Caco-2 (cell line): ENCODE measurements at regions not wholly inside any gene's neighbourhood (a gene's known extent, or its start where the extent isn't known, plus 50 kb on each side); places are given as distances from the start of the nearest gene placed in this dataset.

Experiments
- BruUV-seq: library from RNA; stranded (reverse); fragments of 400-500 nt; replicated peaks from 2 replicates; lab custom pipeline; 2021; lab: Mats Ljungman, UMichigan
- CTCF ChIA-PET: fragments of 300-600 bp; sonication (Branson Sonifier 250); formaldehyde crosslinking; loops from one replicate; lab custom pipeline; 2022; ENCODE audit warnings: antibody characterized with exemption; lab: Charles Lee
- POLR2A ChIA-PET: fragments of 300-600 bp; sonication (Branson Sonifier 250); formaldehyde crosslinking; loops from one replicate; lab custom pipeline; 2022; ENCODE audit warnings: antibody characterized with exemption; lab: Charles Lee
- DNase-seq, 2 experiments: peaks; one replicate each; pipeline versions ENCODE4 v3.0.0 to v3.0.0-alpha.2; 2020 to 2022
- H3K27me3 ChIP-seq: replicated peaks from 2 replicates; pipeline ENCODE4 v1.6.0; 2011; ENCODE audit warnings: low read length; ENCODE audit not compliant: control insufficient read depth, insufficient read depth
- H3K36me3 ChIP-seq: 2 replicates; pipeline ENCODE4 v1.5.1; 2011; ENCODE audit warnings: low read length; ENCODE audit not compliant: control insufficient read depth, insufficient read depth
- H3K4me1 ChIP-seq: fragments of 250-450 bp; sonication (Bioruptor Pico); 2 replicates; pipeline ENCODE4 v1.5.1; 2020; ENCODE audit warnings: mild to moderate bottlenecking
- H3K4me3 ChIP-seq: 2 replicates; pipeline ENCODE4 v1.5.1; 2011; ENCODE audit warnings: low read depth, mild to moderate bottlenecking, control low read depth, low read length
- H3K9me3 ChIP-seq: fragments of 250-450 bp; sonication (Bioruptor Pico); 2 replicates; pipeline ENCODE4 v1.5.1; 2020; ENCODE audit warnings: mild to moderate bottlenecking, moderate library complexity
- H3K27ac Mint-ChIP-seq: one replicate; pipeline ENCODE4 v1.8.0; 2022; ENCODE audit warnings: mixed read lengths; ENCODE audit not compliant: unreplicated experiment
- H3K27me3 Mint-ChIP-seq: one replicate; pipeline ENCODE4 v1.8.0; 2022; ENCODE audit warnings: mixed read lengths; ENCODE audit not compliant: insufficient read depth, unreplicated experiment
- H3K36me3 Mint-ChIP-seq: one replicate; pipeline ENCODE4 v1.8.0; 2022; ENCODE audit warnings: mild to moderate bottlenecking, mixed read lengths; ENCODE audit not compliant: insufficient read depth, unreplicated experiment
- H3K4me1 Mint-ChIP-seq: one replicate; pipeline ENCODE4 v1.8.0; 2022; ENCODE audit warnings: low read depth, mixed read lengths; ENCODE audit not compliant: unreplicated experiment
- H3K4me3 Mint-ChIP-seq: one replicate; pipeline ENCODE4 v1.8.0; 2022; ENCODE audit warnings: mild to moderate bottlenecking, moderate library complexity, mixed read lengths; ENCODE audit not compliant: unreplicated experiment
- H3K9me3 Mint-ChIP-seq: one replicate; pipeline ENCODE4 v1.8.0; 2022; ENCODE audit warnings: mixed read lengths; ENCODE audit not compliant: unreplicated experiment
- CTCF ChIP-seq, 2 experiments: fragments of 200-600 bp in 1 of 2; IDR thresholded peaks; 1 replicate in 1 of 2; 2 replicates in 1 of 2; pipeline versions ENCODE4 v1.5.1 to v1.8.0; 2011 to 2022; ENCODE audit warnings: antibody characterized with exemption in 1 of 2, control low read depth in 1 of 2, inconsistent platforms in 1 of 2, low read depth in 1 of 2, low read length in 1 of 2, mild to moderate bottlenecking in 1 of 2, moderate library complexity in 1 of 2; ENCODE audit not compliant: insufficient read depth in 1 of 2, severe bottlenecking in 1 of 2, unreplicated experiment in 1 of 2
- intact Hi-C: fragments of 100-400 bp; cut with micrococcal nuclease; formaldehyde crosslinking; loops from one replicate; pipeline ENCODE4 v1.10.0; 2022; ENCODE audit not compliant: unreplicated experiment

GRCh38 chr1:60977661-60978060 lies 104.7 kb upstream of the NFIA start:
- Histone ChIP-seq H3K4me3 (no peak overlapping the region), H3K27me3 (no peaks in the 10 kb centered on the region), H3K36me3 (no peaks in the 10 kb centered on the region), H3K4me1 (no peaks in the 10 kb centered on the region), H3K9me3 (no peaks in the 10 kb centered on the region)
- no peak for DNase-seq
- H3K9me3 Mint-ChIP-seq = no peaks in the 10 kb centered on the region
- H3K27me3 Mint-ChIP-seq = no peaks in the 10 kb centered on the region
- no peaks in the 10 kb centered on the region for H3K36me3 Mint-ChIP-seq
- no TSS peak for BruUV-seq
- no peak overlapping the region for H3K4me3 Mint-ChIP-seq
- intact Hi-C loops = loop anchor here (2.0 to 10.0 kb wide), 3 partner anchors 63 to 877 kb away; no protein-coding TSS in a partner anchor
- no peaks in the 10 kb centered on the region for H3K4me1 Mint-ChIP-seq
- TF ChIP-seq CTCF (IDR thresholded peaks at IDR 0.05; ENCODE audit: insufficient read depth in 1 of 2, low read depth in 1 of 2, low read length in 1 of 2, severe bottlenecking in 1 of 2, unreplicated experiment in 1 of 2) = no peak
- no peak overlapping the region for H3K27ac Mint-ChIP-seq
- ChIA-PET POLR2A (no interaction called here), CTCF (no interaction called here)

GRCh38 chr1:60974524-60975372 lies 107.6 kb upstream of the NFIA start:
- no peak overlapping the region for H3K4me3 ChIP-seq
- TF ChIP-seq CTCF (IDR thresholded peaks at IDR 0.05; ENCODE audit: insufficient read depth in 1 of 2, low read depth in 1 of 2, low read length in 1 of 2, severe bottlenecking in 1 of 2, unreplicated experiment in 1 of 2) = no peak
- Mint-ChIP-seq H3K9me3 (no peaks in the 10 kb centered on the region), H3K36me3 (no peaks in the 10 kb centered on the region), H3K4me3 (no peak overlapping the region), H3K27ac (no peak overlapping the region), H3K4me1 (no peaks in the 10 kb centered on the region), H3K27me3 (no peaks in the 10 kb centered on the region)
- H3K36me3 ChIP-seq = no peaks in the 10 kb centered on the region
- no peaks in the 10 kb centered on the region for H3K9me3 ChIP-seq
- BruUV-seq = no TSS peak
- ChIA-PET CTCF (no interaction called here), POLR2A (no interaction called here)
- H3K4me1 ChIP-seq = no peaks in the 10 kb centered on the region
- intact Hi-C loops = loop anchor here (10.0 kb wide), 1 partner anchor 880 kb away; no protein-coding TSS in a partner anchor
- no peak for DNase-seq
- no peaks in the 10 kb centered on the region for H3K27me3 ChIP-seq

- no peak overlapping the region for H3K4me3 Mint-ChIP-seq
- no peak overlapping the region for H3K27ac Mint-ChIP-seq
- no TSS peak for BruUV-seq
- no peaks in the 10 kb centered on the region for H3K4me1 ChIP-seq
- no peak for TF ChIP-seq CTCF (IDR thresholded peaks at IDR 0.05; ENCODE audit: insufficient read depth in 1 of 2, low read depth in 1 of 2, low read length in 1 of 2, severe bottlenecking in 1 of 2, unreplicated experiment in 1 of 2)
- POLR2A ChIA-PET = no interaction called here
- H3K9me3 Mint-ChIP-seq = peaks cover under 1% of the 10 kb centered on the region
- CTCF ChIA-PET = interaction anchor here (0.6 kb wide), 1 partner anchor 97 kb away, joined by 4 read pairs; no protein-coding TSS in a partner anchor
- no peaks in the 10 kb centered on the region for H3K27me3 ChIP-seq
- no peaks in the 10 kb centered on the region for H3K4me1 Mint-ChIP-seq
- DNase-seq = no peak
- H3K36me3 ChIP-seq = no peaks in the 10 kb centered on the region
- H3K27me3 Mint-ChIP-seq = no peaks in the 10 kb centered on the region
- no peak overlapping the region for H3K4me3 ChIP-seq
- intact Hi-C loops = loop anchor here (10.0 kb wide), 1 partner anchor 881 kb away; no protein-coding TSS in a partner anchor
- H3K36me3 Mint-ChIP-seq = no peaks in the 10 kb centered on the region
- no peaks in the 10 kb centered on the region for H3K9me3 ChIP-seq
These were observed 108.7 kb upstream of the NFIA start for GRCh38 chr1:60973668-60974067.
